ENCODE measurements at regions not wholly inside any gene's neighbourhood (a gene's known extent, or its start where the extent isn't known, plus 50 kb on each side); places are given as distances from the start of the nearest gene placed in this dataset.

DNA sequence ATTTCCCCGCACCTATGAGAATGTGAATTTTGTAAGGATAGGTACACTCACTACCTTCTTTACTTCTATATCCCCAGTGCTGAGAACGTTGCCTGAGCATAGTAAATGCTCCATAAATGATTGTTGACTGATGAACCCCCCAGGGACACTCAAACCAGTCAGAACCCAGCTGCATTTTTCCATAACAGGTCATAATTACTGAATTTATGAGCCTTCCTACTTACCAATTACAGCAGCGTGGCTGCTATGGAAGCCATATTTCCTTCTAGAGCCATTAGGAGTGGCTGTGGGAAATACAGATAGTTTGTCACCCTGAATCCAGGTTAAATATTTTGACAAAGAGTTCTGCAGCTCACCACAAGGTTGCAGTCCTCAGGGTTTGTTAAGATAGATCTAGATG is 135.0 kb downstream of the TAF11L14 start:
- TF ChIP-seq, protein P1, sequence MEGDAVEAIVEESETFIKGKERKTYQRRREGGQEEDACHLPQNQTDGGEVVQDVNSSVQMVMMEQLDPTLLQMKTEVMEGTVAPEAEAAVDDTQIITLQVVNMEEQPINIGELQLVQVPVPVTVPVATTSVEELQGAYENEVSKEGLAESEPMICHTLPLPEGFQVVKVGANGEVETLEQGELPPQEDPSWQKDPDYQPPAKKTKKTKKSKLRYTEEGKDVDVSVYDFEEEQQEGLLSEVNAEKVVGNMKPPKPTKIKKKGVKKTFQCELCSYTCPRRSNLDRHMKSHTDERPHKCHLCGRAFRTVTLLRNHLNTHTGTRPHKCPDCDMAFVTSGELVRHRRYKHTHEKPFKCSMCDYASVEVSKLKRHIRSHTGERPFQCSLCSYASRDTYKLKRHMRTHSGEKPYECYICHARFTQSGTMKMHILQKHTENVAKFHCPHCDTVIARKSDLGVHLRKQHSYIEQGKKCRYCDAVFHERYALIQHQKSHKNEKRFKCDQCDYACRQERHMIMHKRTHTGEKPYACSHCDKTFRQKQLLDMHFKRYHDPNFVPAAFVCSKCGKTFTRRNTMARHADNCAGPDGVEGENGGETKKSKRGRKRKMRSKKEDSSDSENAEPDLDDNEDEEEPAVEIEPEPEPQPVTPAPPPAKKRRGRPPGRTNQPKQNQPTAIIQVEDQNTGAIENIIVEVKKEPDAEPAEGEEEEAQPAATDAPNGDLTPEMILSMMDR (IDR thresholded peaks at IDR 0.05) = no peak
- no peaks in the 10 kb centered on the region for H3K27me3 Mint-ChIP-seq
- intact Hi-C loops (cut with micrococcal nuclease) = no loop called here
- no peak overlapping the region for H3K4me3 Mint-ChIP-seq
- DNase-seq (no peak), ATAC-seq (ENCODE audit: low read depth) (no peak)
- no peaks in the 10 kb centered on the region for H3K36me3 Mint-ChIP-seq (ENCODE audit: low read depth)
- CTCF ChIA-PET = no interaction called here
- no peak overlapping the region for H3K27ac Mint-ChIP-seq
- H3K9me3 Mint-ChIP-seq = no peaks in the 10 kb centered on the region
- POLR2A ChIA-PET = no interaction called here
- H3K4me1 Mint-ChIP-seq = no peaks in the 10 kb centered on the region

DNA sequence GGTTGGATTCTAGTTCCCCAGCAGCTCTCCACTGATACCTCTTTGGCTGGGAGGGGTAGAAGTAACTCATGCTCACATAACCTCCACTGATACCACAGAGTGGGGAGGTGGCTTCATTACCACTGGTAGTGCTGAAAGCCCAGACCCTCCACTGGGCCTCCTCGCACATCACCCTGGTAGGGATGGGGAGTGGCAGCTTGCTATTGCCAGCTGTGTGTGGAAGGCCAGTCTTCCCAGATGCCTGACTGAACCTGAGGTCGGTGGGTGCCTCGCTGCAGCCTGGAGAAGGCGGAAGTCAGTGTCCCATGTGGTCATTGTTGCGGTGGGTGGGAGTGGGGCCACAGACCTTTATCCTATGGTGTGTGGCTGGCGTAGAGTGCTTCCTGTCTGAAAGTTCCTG is 138.0 kb downstream of the TAF11L14 start:
- Mint-ChIP-seq H3K27ac (no peak overlapping the region), H3K4me1 (no peaks in the 10 kb centered on the region), H3K27me3 (no peaks in the 10 kb centered on the region), H3K9me3 (no peaks in the 10 kb centered on the region), H3K4me3 (no peak overlapping the region), H3K36me3 (ENCODE audit: low read depth) (no peaks in the 10 kb centered on the region)
- ATAC-seq (ENCODE audit: low read depth) (no peak), DNase-seq (no peak)
- intact Hi-C loops (cut with micrococcal nuclease) = no loop called here
- TF ChIP-seq, protein P1 (IDR thresholded peaks at IDR 0.05) = no peak
- CTCF ChIA-PET = no interaction called here
- POLR2A ChIA-PET = no interaction called here

DNA sequence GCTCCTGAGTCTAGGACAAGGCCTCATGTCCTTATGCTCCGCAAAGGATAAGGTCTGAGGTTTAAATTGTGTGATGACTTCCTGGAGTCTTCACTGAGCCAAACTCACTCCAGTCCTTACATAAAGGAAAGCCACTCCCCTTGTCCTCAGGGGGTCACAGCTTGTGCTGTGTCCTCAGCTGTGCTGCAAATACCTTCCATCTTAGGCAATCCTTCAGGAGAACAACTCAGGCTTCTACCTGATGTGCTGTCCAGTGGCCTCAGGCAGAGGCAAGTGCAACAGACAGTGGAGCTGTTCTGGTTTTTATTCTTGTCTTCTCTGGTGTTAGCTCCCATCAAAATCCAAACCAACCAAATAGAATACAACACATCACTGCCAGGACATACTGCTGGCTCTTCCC is 151.5 kb downstream of the TAF11L14 start:
- Mint-ChIP-seq H3K4me1 (no peaks in the 10 kb centered on the region), H3K4me3 (no peak overlapping the region), H3K27me3 (peaks cover 7% of the 10 kb centered on the region), H3K27ac (no peak overlapping the region), H3K9me3 (no peaks in the 10 kb centered on the region), H3K36me3 (ENCODE audit: low read depth) (no peaks in the 10 kb centered on the region)
- no peak for ATAC-seq (ENCODE audit: low read depth)
- intact Hi-C loops (cut with micrococcal nuclease) = no loop called here
- CTCF ChIA-PET = no interaction called here
- DNase-seq = no peak
- POLR2A ChIA-PET = no interaction called here
- TF ChIP-seq, protein P1 (IDR thresholded peaks at IDR 0.05) = no peak

DNA sequence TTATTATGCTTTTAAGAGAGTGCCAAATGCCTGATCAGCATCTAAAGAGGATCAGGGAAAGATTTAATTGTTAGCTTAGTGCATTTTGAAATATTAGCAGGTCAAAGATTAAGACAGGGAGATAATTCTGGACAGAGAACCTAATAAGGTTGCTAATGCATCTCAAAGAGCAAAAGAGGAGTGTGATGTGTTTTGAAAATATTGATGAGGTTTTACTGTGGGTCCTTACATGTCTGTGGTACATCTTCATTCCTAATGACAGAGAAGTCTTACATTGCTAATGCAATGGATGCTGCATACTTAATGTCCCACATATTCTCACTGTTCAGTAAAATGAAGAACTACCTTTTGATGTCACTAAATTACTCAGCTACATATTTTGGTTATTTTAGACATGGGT is 154.1 kb downstream of the TAF11L14 start:
- no peaks in the 10 kb centered on the region for H3K9me3 Mint-ChIP-seq
- TF ChIP-seq, protein P1 (IDR thresholded peaks at IDR 0.05) = no peak
- no peaks in the 10 kb centered on the region for H3K36me3 Mint-ChIP-seq (ENCODE audit: low read depth)
- no peak overlapping the region for H3K4me3 Mint-ChIP-seq
- intact Hi-C loops (cut with micrococcal nuclease) = no loop called here
- ChIA-PET POLR2A (no interaction called here), CTCF (no interaction called here)
- DNase-seq (no peak), ATAC-seq (ENCODE audit: low read depth) (no peak)
- H3K27ac Mint-ChIP-seq = no peak overlapping the region
- H3K4me1 Mint-ChIP-seq = no peaks in the 10 kb centered on the region
- peaks cover 7% of the 10 kb centered on the region for H3K27me3 Mint-ChIP-seq

DNA sequence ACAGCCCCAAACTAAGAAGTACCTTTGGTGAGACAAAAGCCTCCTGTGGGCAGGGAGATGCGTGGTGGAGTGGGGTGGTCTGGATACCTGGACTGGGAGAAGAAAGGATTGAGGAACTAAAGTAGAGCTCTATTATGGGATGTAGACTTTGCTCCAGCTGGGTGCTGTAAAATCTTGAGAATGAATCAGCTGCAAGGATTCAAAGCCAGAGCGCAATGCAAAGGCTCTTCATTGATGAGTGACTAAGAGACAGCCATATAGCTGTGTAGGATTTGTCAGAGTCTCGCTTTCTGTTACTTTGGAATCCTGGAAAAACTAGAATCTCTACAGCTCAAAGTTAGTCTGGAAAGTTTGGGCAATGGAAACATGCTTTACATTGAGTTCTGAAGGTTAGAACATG is 159.9 kb downstream of the TAF11L14 start:
- Mint-ChIP-seq H3K36me3 (ENCODE audit: low read depth) (no peaks in the 10 kb centered on the region), H3K4me1 (no peaks in the 10 kb centered on the region), H3K9me3 (no peaks in the 10 kb centered on the region), H3K4me3 (no peak overlapping the region), H3K27ac (no peak overlapping the region), H3K27me3 (peaks cover 5% of the 10 kb centered on the region)
- ATAC-seq (ENCODE audit: low read depth) = no peak
- intact Hi-C loops (cut with micrococcal nuclease) = no loop called here
- ChIA-PET CTCF (no interaction called here), POLR2A (no interaction called here)
- DNase-seq = no peak
- TF ChIP-seq, protein P1 (IDR thresholded peaks at IDR 0.05) = no peak

Data from activated B cell treated with CpG ODN at 0.5 μM for 24 hours (primary cell).